Osteoblast (primary cell): ENCODE measurements at regions not wholly inside any gene's neighbourhood (a gene's known extent, or its start where the extent isn't known, plus 50 kb on each side); places are given as distances from the start of the nearest gene placed in this dataset.

ENCODE experiments used
- DNase-seq: peaks from one replicate; pipeline ENCODE4 v3.0.0; 2011; ENCODE audit warnings: low spot score, mixed read lengths; ENCODE audit not compliant: insufficient read length; ENCODE audit errors: missing footprints
- H2AFZ ChIP-seq: 2 replicates; pipeline ENCODE4 v1.6.0; 2011; ENCODE audit warnings: mild to moderate bottlenecking, low read length
- H3K27ac ChIP-seq: 2 replicates; pipeline ENCODE4 v1.5.1; 2011; ENCODE audit warnings: mild to moderate bottlenecking, low read depth, low read length, moderate library complexity
- H3K27me3 ChIP-seq: 2 replicates; pipeline ENCODE4 v1.6.0; 2012; ENCODE audit warnings: mild to moderate bottlenecking, control low read depth, inconsistent platforms, low read length, moderate library complexity; ENCODE audit not compliant: insufficient read depth
- H3K36me3 ChIP-seq: 2 replicates; pipeline ENCODE4 v1.5.1; 2011; ENCODE audit warnings: mild to moderate bottlenecking, low read length, control low read depth, moderate library complexity; ENCODE audit not compliant: insufficient read depth
- H3K4me1 ChIP-seq: 2 replicates; pipeline ENCODE4 v1.5.1; 2011; ENCODE audit warnings: mild to moderate bottlenecking, low read length, control low read depth, moderate library complexity; ENCODE audit not compliant: insufficient read depth
- H3K4me2 ChIP-seq: 2 replicates; pipeline ENCODE4 v1.6.0; 2011; ENCODE audit warnings: mild to moderate bottlenecking, low read length; ENCODE audit not compliant: insufficient read depth
- H3K4me3 ChIP-seq: fragments of 200-600 bp; sonication (generic); 3 replicates; pipeline ENCODE4 v1.5.1; 2012; ENCODE audit warnings: mild to moderate bottlenecking, low read length, inconsistent platforms; ENCODE audit not compliant: insufficient read depth
- H3K79me2 ChIP-seq: 2 replicates; pipeline ENCODE4 v1.6.0; 2012; ENCODE audit warnings: mild to moderate bottlenecking, low read length, control low read depth, inconsistent platforms; ENCODE audit not compliant: insufficient read depth
- H3K9me3 ChIP-seq: 2 replicates; pipeline ENCODE4 v1.5.1; 2011; ENCODE audit warnings: low read depth, low read length, control low read depth
- H4K20me1 ChIP-seq: 2 replicates; pipeline ENCODE4 v1.6.0; 2012; ENCODE audit warnings: mild to moderate bottlenecking, low read length, control low read depth; ENCODE audit not compliant: insufficient read depth
- CTCF ChIP-seq: IDR thresholded peaks from 2 replicates; pipeline ENCODE4 v1.5.1; 2011; ENCODE audit warnings: mild to moderate bottlenecking, low read depth, low read length, moderate library complexity; ENCODE audit errors: extremely low read depth

- H3K4me2 ChIP-seq, result no peak overlapping the region
- no peak overlapping the region for H2AFZ ChIP-seq
- no peak overlapping the region for H3K4me3 ChIP-seq
- no peak for TF ChIP-seq CTCF
- no peaks in the 10 kb centered on the region for H3K36me3 ChIP-seq
- H3K27ac ChIP-seq, result no peak overlapping the region
- H3K4me1 ChIP-seq, result no peaks in the 10 kb centered on the region
- no peaks in the 10 kb centered on the region for H4K20me1 ChIP-seq
- no peak for DNase-seq
- no peaks in the 10 kb centered on the region for H3K79me2 ChIP-seq
- no peaks in the 10 kb centered on the region for H3K27me3 ChIP-seq
- H3K9me3 ChIP-seq, result no peaks in the 10 kb centered on the region
Measured at GRCh38 chr10:54853883-54854282, 52.9 kb upstream of the PCDH15 start.
